ENCODE measurements at regions not wholly inside any gene's neighbourhood (a gene's known extent, or its start where the extent isn't known, plus 50 kb on each side); places are given as distances from the start of the nearest gene placed in this dataset.
A peak's percentile ranks its signal among the peaks of the same experiment; 100 is the strongest.

DNA sequence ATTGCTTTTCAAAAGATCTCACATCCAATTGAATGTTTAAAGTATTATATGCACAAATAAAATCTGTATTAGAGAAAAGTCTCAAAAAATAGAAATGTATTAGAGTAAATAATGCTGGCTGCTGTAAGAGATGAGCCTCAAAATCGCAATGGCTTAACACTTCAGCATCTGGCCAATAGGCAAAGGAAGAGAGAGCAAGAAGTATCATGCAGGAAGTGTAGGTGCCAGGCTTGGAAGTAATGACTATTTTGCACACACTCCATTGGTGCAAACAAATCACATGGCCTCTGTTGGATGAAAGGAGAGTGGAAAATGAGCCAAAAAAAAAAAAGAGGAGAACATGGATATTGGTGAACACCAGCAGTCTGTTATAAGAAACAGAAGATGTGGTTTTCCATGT, 193.0 kb upstream of the E2F8 start:
- in situ Hi-C loops (cut with MboI), result no loop called here
- TF ChIP-seq ZNF207 (IDR thresholded peaks at IDR 0.05; ENCODE audit: borderline replicate concordance) (no peak), KDM1A (IDR thresholded peaks at IDR 0.05; ENCODE audit: borderline replicate concordance) (no peak), RAD51 (IDR thresholded peaks at IDR 0.05) (peak; percentile 25; the same call in 1 of the 2 replicates), TBL1XR1 (IDR thresholded peaks at IDR 0.05; ENCODE audit: low read depth, low read length) (no peak), NFYB (IDR thresholded peaks at IDR 0.05; ENCODE audit: insufficient read depth, low read depth, low read length) (peak; percentile 32; the same call in 1 of the 2 replicates), SPI1 (IDR thresholded peaks at IDR 0.05; ENCODE audit: borderline replicate concordance, insufficient read depth, low read depth, low read length) (no peak), MEF2A (IDR thresholded peaks at IDR 0.05; ENCODE audit: insufficient read depth, low read depth, low read length) (no peak)
- TF ChIP-seq, protein P1, sequence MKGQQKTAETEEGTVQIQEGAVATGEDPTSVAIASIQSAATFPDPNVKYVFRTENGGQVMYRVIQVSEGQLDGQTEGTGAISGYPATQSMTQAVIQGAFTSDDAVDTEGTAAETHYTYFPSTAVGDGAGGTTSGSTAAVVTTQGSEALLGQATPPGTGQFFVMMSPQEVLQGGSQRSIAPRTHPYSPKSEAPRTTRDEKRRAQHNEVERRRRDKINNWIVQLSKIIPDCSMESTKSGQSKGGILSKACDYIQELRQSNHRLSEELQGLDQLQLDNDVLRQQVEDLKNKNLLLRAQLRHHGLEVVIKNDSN (IDR thresholded peaks at IDR 0.05; ENCODE audit: borderline replicate concordance, extremely low read length, insufficient read depth, low read depth, low read length), result peak; percentile 8
- TF ChIP-seq, protein P2, sequence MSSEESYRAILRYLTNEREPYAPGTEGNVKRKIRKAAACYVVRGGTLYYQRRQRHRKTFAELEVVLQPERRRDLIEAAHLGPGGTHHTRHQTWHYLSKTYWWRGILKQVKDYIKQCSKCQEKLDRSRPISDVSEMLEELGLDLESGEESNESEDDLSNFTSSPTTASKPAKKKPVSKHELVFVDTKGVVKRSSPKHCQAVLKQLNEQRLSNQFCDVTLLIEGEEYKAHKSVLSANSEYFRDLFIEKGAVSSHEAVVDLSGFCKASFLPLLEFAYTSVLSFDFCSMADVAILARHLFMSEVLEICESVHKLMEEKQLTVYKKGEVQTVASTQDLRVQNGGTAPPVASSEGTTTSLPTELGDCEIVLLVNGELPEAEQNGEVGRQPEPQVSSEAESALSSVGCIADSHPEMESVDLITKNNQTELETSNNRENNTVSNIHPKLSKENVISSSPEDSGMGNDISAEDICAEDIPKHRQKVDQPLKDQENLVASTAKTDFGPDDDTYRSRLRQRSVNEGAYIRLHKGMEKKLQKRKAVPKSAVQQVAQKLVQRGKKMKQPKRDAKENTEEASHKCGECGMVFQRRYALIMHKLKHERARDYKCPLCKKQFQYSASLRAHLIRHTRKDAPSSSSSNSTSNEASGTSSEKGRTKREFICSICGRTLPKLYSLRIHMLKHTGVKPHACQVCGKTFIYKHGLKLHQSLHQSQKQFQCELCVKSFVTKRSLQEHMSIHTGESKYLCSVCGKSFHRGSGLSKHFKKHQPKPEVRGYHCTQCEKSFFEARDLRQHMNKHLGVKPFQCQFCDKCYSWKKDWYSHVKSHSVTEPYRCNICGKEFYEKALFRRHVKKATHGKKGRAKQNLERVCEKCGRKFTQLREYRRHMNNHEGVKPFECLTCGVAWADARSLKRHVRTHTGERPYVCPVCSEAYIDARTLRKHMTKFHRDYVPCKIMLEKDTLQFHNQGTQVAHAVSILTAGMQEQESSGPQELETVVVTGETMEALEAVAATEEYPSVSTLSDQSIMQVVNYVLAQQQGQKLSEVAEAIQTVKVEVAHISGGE (CRISPR knock-in tag; IDR thresholded peaks at IDR 0.05), result no peak
- TF ChIP-seq, protein P3, sequence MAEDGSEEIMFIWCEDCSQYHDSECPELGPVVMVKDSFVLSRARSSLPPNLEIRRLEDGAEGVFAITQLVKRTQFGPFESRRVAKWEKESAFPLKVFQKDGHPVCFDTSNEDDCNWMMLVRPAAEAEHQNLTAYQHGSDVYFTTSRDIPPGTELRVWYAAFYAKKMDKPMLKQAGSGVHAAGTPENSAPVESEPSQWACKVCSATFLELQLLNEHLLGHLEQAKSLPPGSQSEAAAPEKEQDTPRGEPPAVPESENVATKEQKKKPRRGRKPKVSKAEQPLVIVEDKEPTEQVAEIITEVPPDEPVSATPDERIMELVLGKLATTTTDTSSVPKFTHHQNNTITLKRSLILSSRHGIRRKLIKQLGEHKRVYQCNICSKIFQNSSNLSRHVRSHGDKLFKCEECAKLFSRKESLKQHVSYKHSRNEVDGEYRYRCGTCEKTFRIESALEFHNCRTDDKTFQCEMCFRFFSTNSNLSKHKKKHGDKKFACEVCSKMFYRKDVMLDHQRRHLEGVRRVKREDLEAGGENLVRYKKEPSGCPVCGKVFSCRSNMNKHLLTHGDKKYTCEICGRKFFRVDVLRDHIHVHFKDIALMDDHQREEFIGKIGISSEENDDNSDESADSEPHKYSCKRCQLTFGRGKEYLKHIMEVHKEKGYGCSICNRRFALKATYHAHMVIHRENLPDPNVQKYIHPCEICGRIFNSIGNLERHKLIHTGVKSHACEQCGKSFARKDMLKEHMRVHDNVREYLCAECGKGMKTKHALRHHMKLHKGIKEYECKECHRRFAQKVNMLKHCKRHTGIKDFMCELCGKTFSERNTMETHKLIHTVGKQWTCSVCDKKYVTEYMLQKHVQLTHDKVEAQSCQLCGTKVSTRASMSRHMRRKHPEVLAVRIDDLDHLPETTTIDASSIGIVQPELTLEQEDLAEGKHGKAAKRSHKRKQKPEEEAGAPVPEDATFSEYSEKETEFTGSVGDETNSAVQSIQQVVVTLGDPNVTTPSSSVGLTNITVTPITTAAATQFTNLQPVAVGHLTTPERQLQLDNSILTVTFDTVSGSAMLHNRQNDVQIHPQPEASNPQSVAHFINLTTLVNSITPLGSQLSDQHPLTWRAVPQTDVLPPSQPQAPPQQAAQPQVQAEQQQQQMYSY (CRISPR knock-in tag; IDR thresholded peaks at IDR 0.05), result no peak
- Histone ChIP-seq H3K9ac (ENCODE audit: control insufficient read depth, insufficient read depth, low read length) (0 out of 2 replicates have a peak overlapping the region, but pooled peaks have one; percentile 55), H3K36me3 (ENCODE audit: control insufficient read depth in 2 of 2, insufficient read depth in 2 of 2, low read length in 1 of 2) (no peaks in the 10 kb centered on the region), H3K4me1 (ENCODE audit: control insufficient read depth, insufficient read depth, low read length) (peaks cover 66% of the 10 kb centered on the region), H2AFZ (ENCODE audit: control insufficient read depth, low read depth, low read length) (no peak overlapping the region), H3K27me3 (replicated peaks in 1 of 2; ENCODE audit: control insufficient read depth in 2 of 2, insufficient read depth in 2 of 2, low read length in 1 of 2) (no peaks in the 10 kb centered on the region), H3K79me2 (ENCODE audit: control insufficient read depth, insufficient read depth, low read length) (no peaks in the 10 kb centered on the region), H3K4me3 (no peak overlapping the region), H4K20me1 (ENCODE audit: control insufficient read depth, insufficient read depth) (no peaks in the 10 kb centered on the region), H3K27ac (ENCODE audit: control insufficient read depth, insufficient read depth) (peak overlapping the region; percentile 85), H3K9me3 (replicated peaks; ENCODE audit: control insufficient read depth, insufficient read depth, low read length) (no peaks in the 10 kb centered on the region), H3K4me2 (ENCODE audit: control insufficient read depth, insufficient read depth) (peak overlapping the region; percentile 82)
- 68% methylated on average over 1 of the region's 1 CpG for WGBS (ENCODE audit: insufficient coverage, insufficient replicate concordance, low lambda C conversion rate, missing lambda C conversion rate)
- POLR2A ChIA-PET, result interaction anchor here (1.0 to 2.9 kb wide), 2 partner anchors 8 to 24 kb away, joined by 3 to 7 read pairs; no protein-coding TSS in a partner anchor
- ATAC-seq (peak; percentile 25), DNase-seq (ENCODE audit: low read depth, low spot score) (no peak), FAIRE-seq (no peak)
- no TSS peak for BruUV-seq (replicated peaks)
- RAD21 ChIA-PET (ENCODE audit: unreplicated experiment), result interaction anchor here (1.1 to 1.5 kb wide), 4 partner anchors 8 to 80 kb away, joined by 3 to 9 read pairs (median 6); no protein-coding TSS in a partner anchor
- CTCF ChIA-PET, result interaction anchor here (1.2 to 1.5 kb wide), 2 partner anchors 64 to 107 kb away, joined by 3 to 5 read pairs; no protein-coding TSS in a partner anchor
- SMC1A ChIA-PET (ENCODE audit: uncharacterized antibody, unreplicated experiment), result interaction anchor here (0.9 to 4.8 kb wide), 7 partner anchors 9 to 344 kb away, joined by 3 to 23 read pairs (median 4); no protein-coding TSS in a partner anchor
- intact Hi-C loops (cut with micrococcal nuclease; ENCODE audit: unreplicated experiment), result loop anchor here (5.0 kb wide), 1 partner anchor 101 kb away; no protein-coding TSS in a partner anchor

Measured in GM12878 (cell line).